ENCODE measurements at regions not wholly inside any gene's neighbourhood (a gene's known extent, or its start where the extent isn't known, plus 50 kb on each side); places are given as distances from the start of the nearest gene placed in this dataset.
"Not testable (repeated sequence)": the region's sequence is repeated elsewhere in the genome, so short reads cannot be mapped to it uniquely, and the experiment has no call there.

- no peak for DNase-seq
- no peak overlapping the region for H3K4me3 ChIP-seq
- 90 to 95% methylated on average over 2 of the region's 2 CpGs for WGBS, 2 donors
- TF ChIP-seq, protein P1, sequence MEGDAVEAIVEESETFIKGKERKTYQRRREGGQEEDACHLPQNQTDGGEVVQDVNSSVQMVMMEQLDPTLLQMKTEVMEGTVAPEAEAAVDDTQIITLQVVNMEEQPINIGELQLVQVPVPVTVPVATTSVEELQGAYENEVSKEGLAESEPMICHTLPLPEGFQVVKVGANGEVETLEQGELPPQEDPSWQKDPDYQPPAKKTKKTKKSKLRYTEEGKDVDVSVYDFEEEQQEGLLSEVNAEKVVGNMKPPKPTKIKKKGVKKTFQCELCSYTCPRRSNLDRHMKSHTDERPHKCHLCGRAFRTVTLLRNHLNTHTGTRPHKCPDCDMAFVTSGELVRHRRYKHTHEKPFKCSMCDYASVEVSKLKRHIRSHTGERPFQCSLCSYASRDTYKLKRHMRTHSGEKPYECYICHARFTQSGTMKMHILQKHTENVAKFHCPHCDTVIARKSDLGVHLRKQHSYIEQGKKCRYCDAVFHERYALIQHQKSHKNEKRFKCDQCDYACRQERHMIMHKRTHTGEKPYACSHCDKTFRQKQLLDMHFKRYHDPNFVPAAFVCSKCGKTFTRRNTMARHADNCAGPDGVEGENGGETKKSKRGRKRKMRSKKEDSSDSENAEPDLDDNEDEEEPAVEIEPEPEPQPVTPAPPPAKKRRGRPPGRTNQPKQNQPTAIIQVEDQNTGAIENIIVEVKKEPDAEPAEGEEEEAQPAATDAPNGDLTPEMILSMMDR (IDR thresholded peaks at IDR 0.05; ENCODE audit: control extremely low read depth, extremely low read depth), result no peak
- no peak for ATAC-seq (ENCODE audit: insufficient read depth, low FRiP score)
- no peak overlapping the region for H3K27ac ChIP-seq (ENCODE audit: low read depth in 1 of 2, low read length in 1 of 2)
- H3K27me3 ChIP-seq (ENCODE audit: control insufficient read depth in 3 of 3, insufficient read depth in 3 of 3, low read length in 2 of 3), result no peaks in the 10 kb centered on the region
- H3K9me3 ChIP-seq (ENCODE audit: control insufficient read depth in 4 of 4, insufficient read depth in 3 of 4, low read length in 3 of 4), result no peaks in the 10 kb centered on the region
- H3K9ac ChIP-seq (ENCODE audit: insufficient read depth in 1 of 2, low read length in 2 of 2), result no peak overlapping the region
- H3K4me1 ChIP-seq (ENCODE audit: control insufficient read depth in 5 of 5, insufficient read depth in 5 of 5, low read length in 5 of 5), result no peaks in the 10 kb centered on the region
- no peaks in the 10 kb centered on the region for H3K36me3 ChIP-seq (ENCODE audit: control insufficient read depth in 4 of 4, insufficient read depth in 4 of 4, low read length in 4 of 4)
Observed at GRCh38 chr4:106551724-106552123, 183.1 kb upstream of the GIMD1 start.

DNA sequence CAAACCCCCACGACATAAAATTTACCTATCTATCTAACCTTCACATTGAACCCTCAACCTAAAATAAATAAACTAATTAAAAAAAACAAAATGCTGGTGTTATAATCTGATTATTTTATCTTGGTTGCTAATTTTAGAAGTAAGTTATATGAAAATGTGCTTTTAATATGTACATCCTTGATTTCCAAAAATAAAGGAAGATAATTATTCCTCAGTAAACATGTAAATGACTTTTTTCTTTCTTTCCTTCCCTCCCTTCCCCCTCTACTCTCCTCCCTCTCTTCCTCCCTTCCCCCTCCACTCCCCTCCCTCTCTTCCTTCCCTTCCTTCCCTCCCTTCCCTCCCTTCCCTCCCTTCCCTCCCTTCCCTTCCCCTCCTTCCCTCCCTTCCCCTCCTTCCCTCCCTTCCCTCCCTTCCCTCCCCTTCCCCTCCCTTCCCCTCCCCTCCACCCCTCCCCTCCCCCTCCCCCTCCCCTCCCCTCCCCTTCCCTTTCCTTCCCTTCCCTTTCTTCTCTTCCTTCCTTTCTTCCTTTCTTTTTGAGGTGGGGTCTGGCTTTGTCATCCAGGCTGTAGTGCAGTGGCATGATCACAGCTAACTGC is 180.0 kb upstream of the GIMD1 start:
- H3K9me3 ChIP-seq (ENCODE audit: control insufficient read depth in 4 of 4, insufficient read depth in 3 of 4, low read length in 3 of 4), result no peaks in the 10 kb centered on the region
- no peaks in the 10 kb centered on the region for H3K4me1 ChIP-seq (ENCODE audit: control insufficient read depth in 5 of 5, insufficient read depth in 5 of 5, low read length in 5 of 5)
- H3K9ac ChIP-seq (ENCODE audit: insufficient read depth in 1 of 2, low read length in 2 of 2), result no peak overlapping the region
- TF ChIP-seq, protein P1 (IDR thresholded peaks at IDR 0.05; ENCODE audit: control extremely low read depth, extremely low read depth), result no peak
- WGBS, 2 donors, result 84 to 90% methylated on average over 1 of the region's 1 CpG
- DNase-seq (no peak), ATAC-seq (ENCODE audit: insufficient read depth, low FRiP score) (no peak)
- H3K27me3 ChIP-seq (ENCODE audit: control insufficient read depth in 3 of 3, insufficient read depth in 3 of 3, low read length in 2 of 3), result no peaks in the 10 kb centered on the region
- H3K27ac ChIP-seq (ENCODE audit: low read depth in 1 of 2, low read length in 1 of 2), result no peak overlapping the region
- H3K4me3 ChIP-seq, result no peak overlapping the region
- no peaks in the 10 kb centered on the region for H3K36me3 ChIP-seq (ENCODE audit: control insufficient read depth in 4 of 4, insufficient read depth in 4 of 4, low read length in 4 of 4)

DNA sequence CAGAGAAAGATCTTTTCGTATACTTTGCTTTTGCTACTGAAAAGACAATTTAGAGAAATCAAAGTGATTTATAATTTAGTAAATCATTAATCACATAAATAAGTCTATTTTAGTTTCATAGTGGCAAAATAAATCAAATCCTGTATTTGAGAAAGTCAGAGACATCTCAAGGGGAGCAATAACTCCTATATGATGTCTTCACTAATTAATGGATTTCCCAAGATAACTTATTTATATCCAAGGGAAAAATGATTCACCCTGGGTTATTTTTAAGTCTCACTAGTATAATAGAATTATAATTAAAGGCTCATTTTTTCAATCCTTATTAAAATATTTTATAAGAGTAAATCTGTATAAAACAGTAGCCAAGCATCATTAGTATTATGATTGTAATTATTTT is 177.8 kb upstream of the GIMD1 start:
- DNase-seq, result no peak
- Histone ChIP-seq H3K9me3 (ENCODE audit: control insufficient read depth in 4 of 4, insufficient read depth in 3 of 4, low read length in 3 of 4) (no peaks in the 10 kb centered on the region), H3K36me3 (ENCODE audit: control insufficient read depth in 4 of 4, insufficient read depth in 4 of 4, low read length in 4 of 4) (no peaks in the 10 kb centered on the region), H3K27ac (ENCODE audit: low read depth in 1 of 2, low read length in 1 of 2) (no peak overlapping the region), H3K4me3 (no peak overlapping the region), H3K9ac (ENCODE audit: insufficient read depth in 1 of 2, low read length in 2 of 2) (no peak overlapping the region), H3K27me3 (ENCODE audit: control insufficient read depth in 3 of 3, insufficient read depth in 3 of 3, low read length in 2 of 3) (no peaks in the 10 kb centered on the region), H3K4me1 (ENCODE audit: control insufficient read depth in 5 of 5, insufficient read depth in 5 of 5, low read length in 5 of 5) (no peaks in the 10 kb centered on the region)
- ATAC-seq (ENCODE audit: insufficient read depth, low FRiP score), result no peak
- TF ChIP-seq, protein P1 (IDR thresholded peaks at IDR 0.05; ENCODE audit: control extremely low read depth, extremely low read depth), result no peak
- 82 to 97% methylated on average over 1 of the region's 1 CpG for WGBS, 2 donors

DNA sequence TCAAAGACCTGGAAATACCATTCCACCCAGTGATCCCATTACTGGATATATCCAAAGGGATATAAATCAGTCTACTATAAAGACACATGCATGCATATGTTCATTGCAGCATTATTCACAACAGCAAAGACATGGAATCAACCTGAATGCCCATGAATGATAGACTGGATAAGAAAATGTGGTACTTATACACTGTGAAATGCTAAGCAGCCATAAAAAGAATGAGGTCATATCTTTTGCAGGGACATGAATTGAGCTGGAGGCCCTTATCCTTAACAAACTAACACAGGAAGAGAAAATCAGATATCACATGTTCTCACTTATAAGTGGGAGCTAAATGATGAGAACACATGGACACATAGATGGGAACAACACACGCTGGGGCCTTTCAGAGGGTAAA is 174.0 kb upstream of the GIMD1 start:
- H3K9ac ChIP-seq (ENCODE audit: insufficient read depth in 1 of 2, low read length in 2 of 2); H3K36me3 ChIP-seq (ENCODE audit: control insufficient read depth in 4 of 4, insufficient read depth in 4 of 4, low read length in 4 of 4); H3K27me3 ChIP-seq (ENCODE audit: control insufficient read depth in 3 of 3, insufficient read depth in 3 of 3, low read length in 2 of 3); H3K27ac ChIP-seq (ENCODE audit: low read depth in 1 of 2, low read length in 1 of 2); ATAC-seq (ENCODE audit: insufficient read depth, low FRiP score); H3K4me1 ChIP-seq (ENCODE audit: control insufficient read depth in 5 of 5, insufficient read depth in 5 of 5, low read length in 5 of 5); H3K9me3 ChIP-seq (ENCODE audit: control insufficient read depth in 4 of 4, insufficient read depth in 3 of 4, low read length in 3 of 4); DNase-seq; H3K4me3 ChIP-seq: not testable (repeated sequence)
- WGBS, 2 donors, result 74 to 87% methylated on average over 1 of the region's 1 CpG

Measured in lung (tissue), 11 donors.